ENCODE measurements at regions not wholly inside any gene's neighbourhood (a gene's known extent, or its start where the extent isn't known, plus 50 kb on each side); places are given as distances from the start of the nearest gene placed in this dataset.

DNA sequence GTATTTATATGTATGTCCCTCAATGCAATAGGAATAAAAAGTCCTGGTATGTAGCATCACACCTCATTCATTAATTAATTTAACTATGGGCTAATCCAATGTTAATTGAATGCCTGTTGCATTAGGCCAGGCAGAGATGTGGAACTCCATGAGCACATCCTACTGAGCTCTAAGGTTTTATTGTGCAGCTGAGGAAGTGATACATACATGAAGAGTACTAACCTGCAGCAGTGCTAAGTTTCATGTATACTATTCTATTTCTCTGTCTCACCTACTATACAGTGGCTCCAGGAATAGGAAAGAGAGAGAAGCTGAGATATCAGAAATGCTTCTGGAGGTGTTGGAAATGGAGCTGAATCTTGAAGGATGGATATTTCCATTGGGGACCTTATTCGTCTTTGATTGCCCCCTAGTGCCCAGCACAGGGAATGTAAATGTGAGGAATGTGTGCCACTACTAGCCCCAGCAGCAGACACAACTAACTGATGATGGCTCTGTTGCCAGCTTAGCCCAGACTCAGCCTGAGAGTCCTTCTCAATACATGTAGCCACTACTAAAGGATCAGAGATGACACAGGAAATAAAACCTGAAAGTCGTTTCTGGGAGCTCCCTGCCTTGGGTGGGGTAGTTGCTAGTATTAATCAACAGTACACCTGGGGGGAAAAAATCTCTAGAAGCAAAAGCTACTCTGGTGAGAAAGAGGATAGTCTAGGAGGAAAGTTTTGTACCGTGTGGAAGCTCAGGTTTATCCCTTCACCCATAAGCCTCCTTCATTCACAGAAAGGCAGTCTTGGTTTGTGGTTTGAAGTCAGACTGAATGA, 173.3 kb upstream of the FOXD3 start:
- peak; percentile 43 for TF ChIP-seq CTCF (IDR thresholded peaks at IDR 0.05; ENCODE audit: low read length)
- no peak for TF ChIP-seq EZH2phosphoT487 (IDR thresholded peaks at IDR 0.05; ENCODE audit: low read length)
- no peak for TF ChIP-seq EZH2 (optimal IDR thresholded peaks at IDR 0.05; ENCODE audit: low read depth, low read length)
